ENCODE measurements at regions not wholly inside any gene's neighbourhood (a gene's known extent, or its start where the extent isn't known, plus 50 kb on each side); places are given as distances from the start of the nearest gene placed in this dataset.

GRCh38 chr11:112651386-112651785 lies 309.8 kb upstream of the NCAM1 start (continued):
- TF ChIP-seq ZBTB33 (IDR thresholded peaks at IDR 0.05): no peak
- no peak for TF ChIP-seq YY1 (IDR thresholded peaks at IDR 0.05)
- no peak for TF ChIP-seq RAD21 (IDR thresholded peaks at IDR 0.05)
- TF ChIP-seq RXRA (IDR thresholded peaks at IDR 0.05): no peak
- no peak for TF ChIP-seq HNF4A (conservative IDR thresholded peaks at IDR 0.05)

DNA sequence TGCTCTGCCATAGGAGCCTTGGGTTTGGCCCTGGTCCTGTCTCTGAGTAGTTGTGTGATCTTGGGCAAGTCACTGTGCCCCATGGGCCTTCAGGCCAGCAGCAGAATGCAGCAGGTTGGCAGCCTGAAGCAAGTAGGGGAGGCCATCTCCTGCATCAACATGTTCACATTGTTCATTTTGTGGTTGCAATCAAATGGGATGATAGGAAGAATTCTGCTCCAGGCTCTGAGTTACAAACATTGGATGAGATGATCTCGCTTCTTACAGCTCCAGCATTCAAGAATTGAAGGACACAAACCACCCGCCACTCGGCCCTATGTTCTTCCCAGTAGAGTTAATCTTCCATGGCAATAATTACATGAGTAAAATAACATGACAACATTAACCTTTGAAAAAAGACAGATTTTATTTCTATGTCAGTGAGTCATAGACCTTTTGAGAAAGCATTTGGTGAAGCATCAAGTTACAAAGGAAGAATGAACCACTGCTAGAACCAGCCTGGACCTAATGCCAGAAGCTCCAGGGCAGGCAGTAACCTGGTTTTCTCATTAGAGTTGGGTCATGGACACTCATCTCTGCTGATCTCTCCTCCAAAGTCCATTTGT lies 308.3 kb upstream of the NCAM1 start:
- no peaks in the 10 kb centered on the region for H3K9me3 ChIP-seq (ENCODE audit: control insufficient read depth in 4 of 4, low read length in 3 of 4)
- no peak overlapping the region for H3K27ac ChIP-seq (ENCODE audit: low read depth in 1 of 2, low read length in 2 of 2)
- H3K4me3 ChIP-seq (ENCODE audit: low read depth in 1 of 3, low read length in 3 of 3): no peak overlapping the region
- no peak overlapping the region for H3K9ac ChIP-seq (ENCODE audit: low read depth in 1 of 2, low read length in 2 of 2)
- no peak for DNase-seq (ENCODE audit: low spot score)
- no peaks in the 10 kb centered on the region for H3K4me1 ChIP-seq (ENCODE audit: control insufficient read depth in 4 of 4, insufficient read depth in 4 of 4, low read length in 3 of 4)
- 93% methylated on average over 3 of the region's 3 CpGs for WGBS
- H3K27me3 ChIP-seq (ENCODE audit: control insufficient read depth in 4 of 4, insufficient read depth in 4 of 4, low read length in 3 of 4): no peaks in the 10 kb centered on the region
- H3K36me3 ChIP-seq (ENCODE audit: control insufficient read depth in 4 of 4, insufficient read depth in 3 of 4, low read depth in 1 of 4, low read length in 3 of 4): no peaks in the 10 kb centered on the region
- TF ChIP-seq MAX (IDR thresholded peaks at IDR 0.05) (no peak), TAF1 (conservative IDR thresholded peaks at IDR 0.05) (no peak), FOXA2 (IDR thresholded peaks at IDR 0.05) (no peak), ATF3 (IDR thresholded peaks at IDR 0.05) (no peak), FOXA1 (IDR thresholded peaks at IDR 0.05) (no peak), YY1 (IDR thresholded peaks at IDR 0.05) (no peak), GABPA (IDR thresholded peaks at IDR 0.05 in 1 of 2, conservative IDR thresholded peaks at IDR 0.05 in 1 of 2) (no peak), ZBTB33 (IDR thresholded peaks at IDR 0.05) (no peak), EGR1 (IDR thresholded peaks at IDR 0.05; ENCODE audit: low read depth in 2 of 2) (no peak)
- TF ChIP-seq, protein P1, sequence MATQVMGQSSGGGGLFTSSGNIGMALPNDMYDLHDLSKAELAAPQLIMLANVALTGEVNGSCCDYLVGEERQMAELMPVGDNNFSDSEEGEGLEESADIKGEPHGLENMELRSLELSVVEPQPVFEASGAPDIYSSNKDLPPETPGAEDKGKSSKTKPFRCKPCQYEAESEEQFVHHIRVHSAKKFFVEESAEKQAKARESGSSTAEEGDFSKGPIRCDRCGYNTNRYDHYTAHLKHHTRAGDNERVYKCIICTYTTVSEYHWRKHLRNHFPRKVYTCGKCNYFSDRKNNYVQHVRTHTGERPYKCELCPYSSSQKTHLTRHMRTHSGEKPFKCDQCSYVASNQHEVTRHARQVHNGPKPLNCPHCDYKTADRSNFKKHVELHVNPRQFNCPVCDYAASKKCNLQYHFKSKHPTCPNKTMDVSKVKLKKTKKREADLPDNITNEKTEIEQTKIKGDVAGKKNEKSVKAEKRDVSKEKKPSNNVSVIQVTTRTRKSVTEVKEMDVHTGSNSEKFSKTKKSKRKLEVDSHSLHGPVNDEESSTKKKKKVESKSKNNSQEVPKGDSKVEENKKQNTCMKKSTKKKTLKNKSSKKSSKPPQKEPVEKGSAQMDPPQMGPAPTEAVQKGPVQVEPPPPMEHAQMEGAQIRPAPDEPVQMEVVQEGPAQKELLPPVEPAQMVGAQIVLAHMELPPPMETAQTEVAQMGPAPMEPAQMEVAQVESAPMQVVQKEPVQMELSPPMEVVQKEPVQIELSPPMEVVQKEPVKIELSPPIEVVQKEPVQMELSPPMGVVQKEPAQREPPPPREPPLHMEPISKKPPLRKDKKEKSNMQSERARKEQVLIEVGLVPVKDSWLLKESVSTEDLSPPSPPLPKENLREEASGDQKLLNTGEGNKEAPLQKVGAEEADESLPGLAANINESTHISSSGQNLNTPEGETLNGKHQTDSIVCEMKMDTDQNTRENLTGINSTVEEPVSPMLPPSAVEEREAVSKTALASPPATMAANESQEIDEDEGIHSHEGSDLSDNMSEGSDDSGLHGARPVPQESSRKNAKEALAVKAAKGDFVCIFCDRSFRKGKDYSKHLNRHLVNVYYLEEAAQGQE (IDR thresholded peaks at IDR 0.05): no peak

Data from liver (tissue), 7 donors.